HUDEP-2 (cell line): ENCODE measurements at regions not wholly inside any gene's neighbourhood (a gene's known extent, or its start where the extent isn't known, plus 50 kb on each side); places are given as distances from the start of the nearest gene placed in this dataset.
"Not testable (repeated sequence)": the region's sequence is repeated elsewhere in the genome, so short reads cannot be mapped to it uniquely, and the experiment has no call there.

Experiments used
- DNase-seq, 76 experiments: peaks; one replicate each; lab custom pipeline; 2025; ENCODE audit not compliant: unreplicated experiment in 76 of 76; lab: John Stamatoyannopoulos, UW

GRCh38 chr1:230591678-230592077, 50.6 kb upstream of the COG2 start:
- no peak for DNase-seq

- no peak for DNase-seq
Measured at GRCh38 chr1:230589951-230590350, 52.3 kb upstream of the COG2 start.

GRCh38 chr1:230588323-230588746, 53.9 kb upstream of the COG2 start:
- no peak for DNase-seq

GRCh38 chr1:230587061-230587460, 55.2 kb upstream of the COG2 start:
- DNase-seq: no peak

DNA sequence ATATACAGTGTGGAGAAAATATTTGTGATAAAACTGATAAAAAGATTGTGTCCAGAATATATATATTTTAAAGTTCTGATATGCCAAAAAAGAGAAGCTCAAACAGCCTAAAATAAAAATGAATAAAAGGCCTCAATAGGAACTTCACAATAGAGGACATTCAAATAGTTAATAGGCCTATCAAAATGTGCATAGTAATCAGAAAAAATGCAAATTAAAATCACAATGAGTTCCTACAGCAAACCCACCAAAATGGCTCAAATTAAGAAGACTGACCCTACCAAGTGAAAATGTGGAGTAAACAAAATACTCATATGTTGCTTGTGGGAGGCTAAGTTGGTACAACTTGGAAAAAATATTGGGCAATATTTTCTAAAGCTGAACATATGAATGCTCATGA, 57.6 kb upstream of the COG2 start:
- DNase-seq: no peak

GRCh38 chr1:230581446-230582079, 60.7 kb upstream of the COG2 start:
- peak in 10 of 76 experiments; percentile 4 to 30 (median 13) for DNase-seq

DNA sequence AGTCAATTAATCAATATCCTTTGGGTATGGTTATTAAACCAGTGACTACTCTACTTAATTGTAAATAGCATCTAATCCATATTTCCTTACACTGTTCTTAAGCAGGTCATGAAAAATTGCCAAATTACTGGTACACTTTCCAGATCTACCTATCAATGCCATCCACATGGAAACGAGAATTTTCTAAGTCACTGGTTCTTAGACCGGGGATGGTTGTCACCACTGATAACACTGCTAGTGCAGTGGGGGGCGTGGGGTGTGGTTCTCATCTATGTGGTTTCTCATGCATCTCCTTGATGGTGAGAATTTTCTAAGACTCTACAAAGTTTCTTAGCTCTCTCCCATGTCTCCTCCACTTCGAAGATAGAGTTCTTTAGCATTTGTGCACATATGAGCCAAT, 63.7 kb upstream of the COG2 start:
- peak in 49 of 76 experiments; percentile 5 to 76 (median 38) for DNase-seq

DNA sequence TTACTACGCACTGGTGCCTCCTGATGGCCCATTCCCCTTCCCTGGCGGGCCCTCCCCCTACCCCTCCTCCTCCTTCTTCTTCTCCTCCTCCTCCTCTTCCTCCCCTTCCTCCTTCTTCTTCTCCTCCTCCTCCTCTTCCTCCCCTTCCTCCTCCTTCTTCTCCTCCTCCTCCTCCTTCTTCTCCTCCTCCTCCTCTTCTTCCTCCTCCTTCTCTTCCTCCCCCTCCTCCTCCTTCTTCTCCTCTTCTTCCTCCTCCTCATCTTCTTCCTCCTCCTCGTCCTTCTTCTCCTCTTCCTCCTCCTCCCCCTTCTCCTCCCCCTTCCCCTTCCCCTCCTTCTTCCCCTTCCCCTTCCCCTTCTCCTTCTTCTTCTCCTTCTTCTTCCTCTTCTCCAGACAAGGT, 64.7 kb upstream of the COG2 start:
- no peak for DNase-seq

DNA sequence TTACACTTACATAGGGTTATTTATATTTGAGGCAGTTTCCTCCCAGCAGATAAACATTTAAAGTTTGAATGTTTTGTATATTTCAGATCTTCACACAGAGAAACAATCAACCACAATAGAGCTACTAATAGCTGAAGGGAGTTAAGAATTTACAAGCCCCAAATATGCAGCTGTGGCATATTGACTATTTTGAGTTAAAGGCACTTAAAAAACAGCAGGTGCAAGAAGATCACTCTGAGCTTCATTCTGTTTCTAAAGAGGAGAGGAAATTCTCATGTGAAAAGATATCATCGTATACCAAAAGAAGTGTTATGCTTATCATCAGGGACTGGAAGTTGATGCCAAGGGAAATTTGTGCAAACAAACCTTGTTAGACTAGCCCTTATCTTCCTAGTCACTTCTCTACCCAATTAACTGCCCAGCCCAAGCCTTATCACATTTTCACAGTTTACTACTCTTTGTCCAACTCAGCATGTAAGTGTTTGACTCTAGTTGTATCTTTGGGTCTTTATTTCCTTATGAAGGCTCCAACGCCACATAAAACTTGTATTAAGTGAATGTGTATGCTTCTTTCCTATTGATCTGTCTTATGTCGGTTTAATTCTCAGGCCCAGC, 66.3 kb upstream of the COG2 start:
- peak in 59 of 76 experiments; percentile 3 to 93 (median 65) for DNase-seq

DNA sequence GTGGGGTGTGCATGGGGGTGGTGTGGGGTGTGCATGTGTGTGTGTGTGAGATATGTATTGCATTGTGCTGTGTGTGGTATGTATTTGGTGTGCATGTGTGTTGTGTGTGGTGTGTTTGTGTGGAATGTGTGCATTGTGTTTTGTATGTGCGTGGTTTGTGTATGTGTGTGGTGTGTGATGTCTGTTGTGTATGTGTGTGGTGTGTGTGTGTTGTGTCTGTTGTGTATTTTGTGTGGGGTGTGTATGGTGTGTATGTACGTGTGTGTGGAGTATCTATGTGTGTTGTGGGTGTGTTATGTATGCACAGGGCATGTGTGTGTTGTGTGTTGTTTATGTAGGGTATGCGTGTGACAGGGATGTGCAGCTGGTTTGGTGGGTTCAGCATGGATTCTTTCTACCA, 67.8 kb upstream of the COG2 start:
- no peak for DNase-seq

GRCh38 chr1:230573658-230574057, 68.6 kb upstream of the COG2 start:
- no peak for DNase-seq

- no peak for DNase-seq
Measured at GRCh38 chr1:230572121-230573105, 69.9 kb upstream of the COG2 start.

DNA sequence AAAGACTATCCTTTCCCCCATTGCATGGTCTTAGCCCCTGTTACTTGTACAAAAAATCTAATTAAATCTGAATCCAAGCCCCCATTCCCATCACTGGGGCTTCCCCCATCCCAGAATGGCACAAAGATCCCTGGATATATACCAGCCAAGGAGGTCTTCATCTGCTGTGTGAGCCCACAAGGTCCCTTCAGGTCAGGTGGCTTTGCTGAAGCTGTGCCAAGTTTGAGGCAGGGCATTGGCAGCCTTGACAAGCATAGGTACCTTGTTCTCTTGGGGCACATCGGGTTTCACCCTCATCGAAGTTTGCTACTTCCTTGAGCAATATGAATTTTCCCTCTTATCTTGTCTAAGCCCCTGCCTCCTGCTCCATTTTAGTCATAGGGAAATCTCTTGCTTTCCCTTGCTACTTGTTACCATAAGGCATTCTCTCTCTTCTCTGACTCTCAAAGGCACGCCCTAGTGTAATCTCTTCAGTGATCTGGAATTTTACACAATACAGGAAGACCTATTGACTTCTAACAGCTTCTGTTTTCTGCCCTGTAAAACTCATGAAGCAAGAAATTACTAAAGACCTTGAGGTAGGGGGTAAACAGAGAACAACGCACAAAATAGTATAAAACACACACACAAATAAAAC, 71.4 kb upstream of the COG2 start:
- DNase-seq: no peak

DNA sequence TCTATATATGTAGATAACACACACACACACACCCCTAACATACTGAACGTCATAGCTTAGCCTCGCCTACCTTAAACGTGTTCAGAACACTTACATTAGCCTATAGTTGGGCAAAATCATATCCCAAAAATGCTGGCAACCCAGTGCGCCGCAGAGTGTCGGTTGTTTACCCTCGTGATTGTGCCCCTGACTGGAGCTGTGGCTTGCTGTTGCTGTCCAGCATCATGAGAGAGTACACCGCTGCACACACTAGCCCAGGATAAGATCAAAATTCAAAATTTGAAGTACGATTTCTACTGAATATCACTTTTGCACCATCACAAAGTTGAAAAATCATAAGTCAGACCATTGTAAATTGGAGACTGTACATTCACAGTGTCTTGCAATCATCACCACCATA, 73.1 kb upstream of the COG2 start:
- no peak for DNase-seq

DNA sequence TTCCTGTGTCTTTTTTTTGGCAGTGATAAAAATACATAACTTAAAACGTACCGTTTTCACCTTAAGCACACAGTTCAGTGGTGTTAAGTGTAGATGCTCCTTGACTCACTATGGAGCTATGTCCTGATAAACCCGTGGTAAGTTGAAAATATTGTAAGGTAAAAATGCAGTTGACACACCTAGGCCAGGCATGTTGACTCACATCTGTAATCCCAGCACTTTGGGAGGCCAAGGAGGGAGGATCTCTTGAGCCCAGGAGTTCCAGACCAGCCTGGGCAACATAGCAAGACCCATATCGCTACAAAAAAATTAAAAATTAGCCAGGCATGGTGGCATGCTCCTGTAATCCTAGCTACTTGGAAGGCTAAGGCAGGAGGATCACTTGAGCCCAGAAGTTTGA, 73.6 kb upstream of the COG2 start:
- no peak for DNase-seq

DNA sequence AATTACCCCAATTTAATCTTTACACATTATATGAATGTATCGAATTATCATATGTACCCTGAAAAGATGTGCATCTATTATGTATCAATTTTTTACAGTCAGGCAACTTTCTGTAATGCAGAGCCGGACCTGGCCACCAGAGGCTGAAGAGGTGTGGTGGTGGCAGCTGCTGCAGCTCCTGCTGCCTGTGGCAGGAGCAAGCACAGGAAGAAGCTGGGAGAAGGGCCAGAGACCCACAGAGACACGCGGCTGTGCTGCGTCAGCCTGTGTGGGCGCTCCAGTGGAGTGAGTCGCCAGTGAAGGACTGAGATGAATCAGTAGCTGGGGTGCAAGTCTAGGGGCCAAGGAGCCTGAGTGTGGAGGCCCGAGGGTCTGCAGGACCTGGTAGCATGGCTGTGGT, 74.3 kb upstream of the COG2 start:
- DNase-seq: peak in 2 of 76 experiments; percentile 1 to 2

- DNase-seq: no peak
Measured at GRCh38 chr1:230567221-230567575, 75.1 kb upstream of the COG2 start.

DNA sequence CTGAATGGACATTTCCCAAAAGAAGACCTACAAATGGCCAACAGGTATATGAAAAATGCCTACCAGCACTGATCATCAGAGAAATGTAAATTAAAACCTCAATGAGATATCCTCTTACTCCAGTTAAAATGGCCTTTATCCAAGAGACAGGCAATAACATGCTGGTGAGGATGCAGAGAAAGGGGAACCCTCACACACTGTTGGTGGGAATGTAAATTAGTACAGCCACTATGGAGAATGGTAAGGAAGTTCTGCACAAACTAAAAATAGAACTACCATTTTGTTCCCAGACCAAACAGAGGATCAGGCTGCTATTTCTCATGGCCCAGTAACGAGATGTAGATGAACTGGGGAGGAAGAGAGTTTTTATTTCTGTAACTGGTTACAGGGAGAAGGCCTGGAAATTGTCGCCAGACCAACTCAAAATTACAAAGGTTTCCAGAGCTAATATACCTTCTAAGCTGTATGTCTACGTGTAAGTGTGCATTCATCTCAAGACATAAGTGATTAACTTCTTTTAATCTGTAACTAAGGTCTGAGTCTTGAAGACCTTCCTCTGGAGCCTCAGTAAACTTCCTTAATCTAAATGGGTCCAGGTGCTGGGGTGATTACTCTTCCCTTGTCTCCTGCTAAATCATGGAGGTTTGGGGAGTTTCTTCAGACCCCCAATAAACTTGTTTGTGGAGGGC, 75.6 kb upstream of the COG2 start:
- not testable (repeated sequence) for DNase-seq

DNA sequence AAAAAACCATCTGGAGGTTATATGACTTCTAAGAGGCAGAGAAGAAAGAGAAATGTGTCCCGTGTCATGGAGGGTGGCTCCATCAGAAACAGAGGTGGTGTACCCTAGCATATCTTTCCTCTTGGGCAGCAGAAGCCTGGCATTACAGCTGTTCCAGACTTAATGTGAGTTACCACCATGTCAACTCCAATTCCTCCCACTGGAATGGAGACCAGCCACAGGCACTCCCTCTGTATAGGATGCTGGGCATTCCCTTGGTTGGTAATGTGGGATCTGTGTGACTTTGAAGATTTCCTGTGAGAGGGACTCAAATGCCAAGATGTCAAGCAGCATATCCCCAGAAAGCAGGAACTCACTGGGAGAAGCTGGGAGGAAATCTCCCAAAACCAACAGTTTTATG, 77.1 kb upstream of the COG2 start:
- no peak for DNase-seq

GRCh38 chr1:230563591-230563990, 78.7 kb upstream of the COG2 start:
- no peak for DNase-seq

GRCh38 chr1:230561570-230561969, 80.7 kb upstream of the COG2 start:
- DNase-seq: no peak
